CD4-positive, alpha-beta T cell treated with Interleukin-17A for 1 hour (primary cell): ENCODE measurements at regions not wholly inside any gene's neighbourhood (a gene's known extent, or its start where the extent isn't known, plus 50 kb on each side); places are given as distances from the start of the nearest gene placed in this dataset.

Experiments
- DNase-seq: peaks from one replicate; pipeline ENCODE4 v3.0.0-alpha.2; 2020

DNA sequence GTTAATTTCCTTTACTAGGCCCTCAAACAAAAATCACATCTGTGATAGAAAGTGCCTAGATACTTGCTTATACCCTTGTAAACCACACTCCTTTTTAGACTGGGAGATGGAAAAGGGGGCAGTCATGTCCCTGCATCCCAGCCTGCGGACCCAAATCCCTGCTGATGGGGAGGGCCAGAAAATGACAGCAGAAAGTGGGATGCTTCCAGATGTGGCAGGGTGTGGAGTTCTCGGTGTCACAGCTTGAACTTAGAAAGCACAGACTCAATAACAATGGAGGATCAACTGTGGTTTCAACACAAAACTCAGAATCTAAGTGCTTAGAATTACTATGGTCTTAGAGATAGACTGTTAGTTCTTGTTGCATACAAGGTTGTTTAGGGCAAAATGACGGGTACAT lies 95.6 kb upstream of the F3 start:
- no peak for DNase-seq

DNA sequence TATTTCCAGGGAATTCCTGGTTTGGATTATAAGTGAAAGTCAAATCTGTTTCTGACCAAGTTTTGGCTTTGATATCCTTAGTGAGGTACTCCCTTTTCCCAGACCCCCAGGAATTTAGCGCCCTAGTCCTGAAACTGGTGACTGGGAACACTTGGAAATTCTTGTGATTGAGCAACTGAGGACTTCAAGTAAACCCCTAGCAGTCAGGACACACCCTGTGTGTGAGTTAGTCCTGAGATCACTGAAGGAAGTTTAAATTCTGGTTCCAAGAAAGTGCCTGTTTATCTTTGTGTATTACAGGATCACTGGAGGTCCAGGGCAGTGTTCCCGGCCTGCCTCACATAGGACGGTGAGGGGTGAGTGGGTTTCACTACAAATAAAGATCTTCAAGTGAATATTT lies 95.1 kb upstream of the F3 start:
- no peak for DNase-seq

- DNase-seq: no peak
These were observed 94.5 kb upstream of the F3 start for GRCh38 chr1:94636100-94636499.

DNA sequence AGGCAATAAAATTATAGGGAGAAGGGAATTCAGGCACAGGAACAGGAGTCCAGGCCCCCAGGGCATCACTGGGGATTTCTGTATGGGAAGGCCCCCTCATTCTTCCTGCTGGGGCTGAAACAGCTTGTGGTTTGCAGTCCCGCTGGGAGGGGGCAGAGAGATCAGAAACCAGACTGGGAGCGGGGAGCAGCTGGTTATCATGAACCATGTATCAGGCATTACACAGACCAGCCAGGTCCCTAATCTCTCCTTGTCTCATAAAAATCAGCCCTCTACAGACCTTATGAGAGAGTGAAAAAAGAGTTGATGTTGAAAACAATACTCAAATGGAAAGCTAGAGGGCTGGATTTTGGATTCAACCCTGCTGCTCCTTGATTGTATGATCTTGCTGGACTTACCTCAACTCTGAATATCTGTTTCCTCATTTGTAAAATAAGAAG lies 93.4 kb upstream of the F3 start:
- no peak for DNase-seq

DNA sequence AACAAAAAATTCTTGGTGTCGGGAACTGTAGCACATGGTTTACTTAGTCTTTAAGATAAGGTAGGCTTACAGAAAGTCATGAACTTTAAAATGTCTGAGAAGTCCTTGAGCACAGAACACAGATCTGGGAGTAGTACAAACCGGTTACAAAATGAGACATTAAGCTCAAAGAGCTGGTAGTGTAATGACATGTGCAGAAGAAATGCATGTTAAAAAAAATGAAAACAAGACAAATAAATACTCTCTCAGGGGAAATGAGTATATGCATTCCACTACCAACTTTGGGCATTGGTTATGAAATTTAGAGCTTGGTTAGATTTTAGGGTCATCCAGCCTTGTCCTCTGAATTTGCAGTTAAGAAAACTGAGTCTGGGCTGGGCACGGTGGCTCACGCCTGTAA lies 91.5 kb upstream of the F3 start:
- DNase-seq: no peak

DNA sequence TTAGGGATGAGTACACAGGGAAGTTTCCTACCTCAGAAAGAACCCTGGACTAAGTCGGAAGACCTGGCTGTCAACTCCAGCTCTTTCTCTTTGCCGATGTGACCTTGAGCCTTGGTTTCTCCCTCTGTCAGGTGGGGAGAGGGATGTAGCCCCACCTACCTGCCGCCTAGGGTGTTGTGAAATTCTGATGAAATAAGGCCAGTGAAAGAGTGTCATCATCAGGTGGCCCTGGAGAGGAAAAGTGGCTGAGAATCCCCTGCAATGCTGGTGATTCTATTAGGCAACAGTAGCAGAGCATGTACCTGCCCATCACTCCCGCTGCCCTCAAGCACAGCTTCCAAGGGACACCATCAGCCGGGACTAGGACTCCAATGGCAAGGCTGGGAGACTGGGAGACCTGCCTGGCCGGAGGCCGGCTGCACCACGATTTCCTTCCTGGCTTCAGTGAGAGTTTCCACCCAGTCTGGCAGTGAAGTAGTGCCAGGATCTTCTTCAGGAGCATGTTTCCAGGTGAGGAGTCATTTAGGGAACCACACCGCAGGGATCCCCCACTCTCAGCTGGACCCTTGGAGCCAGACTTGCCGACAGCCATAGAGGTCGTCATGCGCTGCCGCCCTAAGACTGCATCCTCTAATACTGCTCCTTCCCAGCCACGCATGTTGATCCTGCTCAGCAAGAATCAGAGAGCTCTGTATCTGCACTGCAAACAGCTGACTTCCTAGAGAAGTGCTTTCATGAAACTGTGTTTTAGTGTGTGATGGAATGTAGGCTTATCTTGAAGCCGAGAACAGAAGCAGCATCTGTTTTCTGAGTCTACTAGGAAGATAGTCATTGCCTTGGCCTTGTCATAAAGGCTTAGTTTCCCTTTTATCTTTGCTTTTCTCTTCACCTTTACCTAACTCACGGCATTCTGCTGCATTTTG lies 88.0 kb upstream of the F3 start:
- DNase-seq: no peak

DNA sequence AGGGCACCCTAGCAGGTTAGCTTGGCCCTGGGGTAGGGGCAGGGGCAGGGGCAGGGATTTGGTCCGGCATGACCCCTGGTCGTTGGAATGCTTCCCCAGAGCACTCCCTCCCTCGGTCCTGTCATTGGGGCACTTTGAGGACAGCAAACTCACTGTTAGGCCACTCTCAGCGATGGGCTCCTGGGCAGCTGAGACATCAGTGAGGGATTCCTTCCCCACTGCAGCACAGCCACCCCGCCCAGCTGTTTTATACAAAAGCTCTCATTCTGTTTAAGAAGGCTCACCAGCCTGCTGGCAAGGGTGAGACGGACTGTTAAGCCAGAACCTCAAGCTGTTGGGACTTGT lies 86.9 kb upstream of the F3 start:
- no peak for DNase-seq

DNA sequence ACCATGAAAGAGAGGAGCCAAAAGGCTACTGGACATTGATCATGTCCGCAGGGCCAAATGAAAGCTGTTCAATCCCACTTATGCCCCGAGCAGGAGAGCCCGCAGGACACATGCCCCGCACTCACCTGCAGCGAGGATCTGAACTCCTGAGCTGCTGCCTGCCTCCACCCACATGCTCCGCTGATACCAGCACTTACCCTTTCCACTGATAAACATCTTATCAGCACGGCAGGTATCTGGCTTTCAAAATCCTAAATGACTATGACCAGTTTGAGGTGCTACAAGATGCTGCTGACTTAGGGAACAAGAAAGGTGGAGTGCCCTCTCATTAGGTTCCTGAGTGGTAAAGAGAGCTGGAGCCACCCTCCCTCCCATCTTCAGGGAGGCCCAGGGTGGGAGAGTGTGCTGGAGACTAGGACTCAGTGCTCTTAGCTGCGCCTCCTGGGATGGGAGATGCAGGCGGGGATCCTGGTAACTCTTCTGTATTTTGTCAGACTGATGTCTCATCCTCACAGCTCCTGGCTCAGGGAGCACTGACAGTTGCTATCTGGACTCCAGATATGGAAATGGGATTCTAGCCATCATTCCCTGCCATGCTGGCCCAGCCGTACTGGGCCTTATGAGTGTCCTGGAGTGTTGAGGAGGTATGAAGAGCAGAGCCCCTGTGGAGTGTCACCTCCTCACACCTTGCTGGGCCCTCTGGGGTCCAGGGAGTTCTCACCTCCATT lies 86.4 kb upstream of the F3 start:
- DNase-seq: no peak

DNA sequence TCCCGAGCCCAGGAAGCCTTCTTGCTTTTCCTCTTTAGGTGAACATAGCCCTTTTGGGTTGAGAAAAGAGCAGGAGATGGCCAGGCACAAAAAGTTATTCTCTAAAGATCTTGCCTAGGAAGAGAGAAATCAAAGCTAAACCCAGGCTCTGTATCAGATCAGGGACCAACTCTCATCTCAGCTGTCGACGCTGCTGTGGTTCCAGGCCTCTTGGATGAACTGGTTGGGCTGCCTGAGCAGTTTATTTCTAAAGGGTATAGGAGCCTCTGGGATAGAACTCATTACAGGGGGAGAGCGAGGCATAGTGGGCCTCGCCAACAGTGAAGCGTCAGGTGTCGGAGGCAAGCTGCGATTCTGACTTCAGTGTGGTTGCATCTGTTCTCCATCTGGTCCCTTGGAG lies 82.6 kb upstream of the F3 start:
- DNase-seq: no peak

DNA sequence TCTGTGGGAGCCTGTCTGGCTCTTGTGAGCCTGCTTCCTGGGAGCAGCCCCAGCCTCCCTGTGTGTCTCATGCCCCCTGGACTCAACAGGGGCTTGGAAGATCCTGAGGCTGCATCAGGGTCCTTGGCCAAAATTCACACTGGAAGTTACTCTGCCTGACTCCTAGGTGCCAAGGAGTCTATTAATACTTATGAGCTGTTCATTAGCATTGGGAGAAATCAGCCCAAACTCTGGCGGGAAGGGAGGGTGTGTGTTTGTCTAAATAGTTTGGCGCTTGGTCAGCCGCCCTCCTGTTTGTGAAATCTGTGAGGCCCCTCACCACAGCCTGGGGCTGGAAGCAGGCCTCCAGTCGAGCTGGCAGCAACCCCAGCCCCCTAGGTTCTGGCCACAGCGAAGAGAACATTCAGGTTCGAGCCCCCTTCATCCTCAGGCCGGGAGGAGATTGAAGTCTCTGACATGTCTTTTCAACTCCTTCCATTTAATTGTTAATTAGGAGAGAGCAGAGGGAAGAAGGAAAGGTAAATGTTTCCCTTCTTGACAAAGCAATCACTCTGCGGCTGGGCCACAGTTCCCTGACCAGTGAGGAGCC lies 82.1 kb upstream of the F3 start:
- DNase-seq: no peak

DNA sequence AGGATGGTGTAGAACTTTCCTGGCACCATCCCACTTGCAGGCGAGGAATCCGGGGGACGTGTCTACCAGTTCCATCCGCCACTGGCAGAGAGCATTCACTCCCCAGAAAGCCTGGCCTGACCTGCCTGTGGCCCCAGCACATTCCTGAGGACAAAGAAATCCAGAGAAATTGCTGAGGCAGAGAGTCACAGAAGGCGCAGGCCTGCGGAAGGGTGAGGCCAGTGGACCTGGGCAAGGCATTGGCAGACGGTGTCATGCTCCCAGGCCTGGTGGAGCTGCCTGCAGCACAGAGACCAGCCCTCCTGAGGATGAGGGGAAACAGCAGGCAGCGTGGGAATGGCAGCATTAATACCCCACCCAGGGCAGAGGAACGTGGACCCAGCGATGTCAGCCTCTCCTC lies 81.2 kb upstream of the F3 start:
- no peak for DNase-seq

GRCh38 chr1:94621802-94622201 lies 80.2 kb upstream of the F3 start:
- no peak for DNase-seq

GRCh38 chr1:94621395-94621794 lies 79.8 kb upstream of the F3 start:
- DNase-seq: no peak

DNA sequence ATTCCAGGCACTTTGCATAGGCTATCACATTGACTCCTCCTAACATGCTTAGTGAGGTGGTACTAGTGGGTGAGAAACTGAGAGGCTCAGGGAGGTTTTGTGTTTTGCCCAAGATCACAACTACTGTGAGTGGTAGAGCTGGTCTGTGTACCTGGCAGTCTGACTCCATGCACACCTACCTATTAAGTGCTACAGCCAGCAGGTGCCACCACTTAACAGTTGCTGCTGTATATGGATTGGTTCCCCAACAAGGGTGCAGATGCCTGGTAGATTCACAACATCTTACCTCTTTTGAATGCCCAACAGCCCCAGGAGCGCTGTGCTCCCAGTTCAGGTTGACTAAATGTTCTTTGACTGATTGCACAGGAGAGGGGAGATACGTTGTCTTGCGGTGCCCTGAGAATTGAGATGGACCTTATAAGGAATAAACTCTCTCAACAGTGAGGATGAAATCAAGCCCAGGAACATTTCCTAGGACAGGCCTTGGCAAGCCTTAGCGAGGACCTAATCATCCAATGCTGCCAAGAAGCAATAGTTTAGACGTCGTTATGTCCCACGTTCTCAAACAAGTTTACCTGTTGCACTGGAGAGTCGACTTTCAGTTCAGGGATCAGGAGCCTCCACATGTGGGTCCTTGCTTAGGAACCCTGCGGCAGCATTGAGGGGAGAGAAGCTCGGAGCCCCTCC lies 78.9 kb upstream of the F3 start:
- no peak for DNase-seq

DNA sequence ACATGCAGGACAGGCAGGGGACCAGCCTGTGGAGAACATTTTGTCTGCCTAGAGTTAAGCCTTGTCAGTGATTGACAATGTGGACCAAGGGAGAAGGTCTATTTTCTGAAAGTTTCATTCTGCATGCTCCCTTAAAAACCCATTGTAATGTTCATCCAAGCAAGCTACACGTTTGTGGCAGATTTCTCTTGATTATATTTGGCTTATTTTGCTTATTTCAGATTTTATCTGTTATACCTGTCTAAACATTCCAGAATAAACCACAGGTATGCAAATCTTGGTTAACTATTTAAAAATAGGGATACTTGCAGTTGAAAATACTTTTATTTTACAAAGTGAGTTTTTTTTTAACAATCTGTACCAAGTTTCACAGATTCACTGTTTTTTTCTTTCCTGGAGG lies 78.2 kb upstream of the F3 start:
- DNase-seq: no peak

GRCh38 chr1:94617957-94618739 lies 76.6 kb upstream of the F3 start:
- DNase-seq: no peak

DNA sequence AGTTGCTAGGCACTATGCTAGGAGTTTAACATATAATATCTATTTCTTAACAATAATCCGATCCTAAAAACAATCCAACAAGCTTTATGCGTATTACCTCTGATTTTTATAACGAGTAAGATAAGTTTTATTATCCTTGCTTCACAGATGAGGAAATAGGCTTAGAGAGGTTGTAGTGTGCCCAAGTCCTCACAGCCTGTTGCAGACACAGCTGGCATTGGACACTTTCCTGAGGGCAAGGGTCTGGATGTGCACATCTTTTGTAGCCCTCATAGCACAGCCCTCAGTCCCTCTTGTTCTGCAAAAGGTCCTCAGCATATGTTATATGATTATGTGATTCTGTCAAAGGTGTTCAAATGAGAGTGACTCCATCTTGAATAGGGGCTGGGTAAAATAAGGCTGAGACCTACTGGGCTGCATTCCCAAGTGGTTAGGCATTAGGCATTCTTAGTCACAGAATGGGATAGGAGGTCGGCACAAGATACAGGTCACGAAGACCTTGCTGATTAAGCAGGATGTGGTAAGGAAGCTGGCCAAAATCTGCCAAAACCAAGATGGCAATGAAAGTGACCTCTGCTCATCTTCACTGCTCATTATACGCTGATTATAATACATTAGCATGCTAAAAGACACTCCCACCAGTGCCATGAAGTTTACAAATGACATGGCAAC lies 75.7 kb upstream of the F3 start:
- no peak for DNase-seq

DNA sequence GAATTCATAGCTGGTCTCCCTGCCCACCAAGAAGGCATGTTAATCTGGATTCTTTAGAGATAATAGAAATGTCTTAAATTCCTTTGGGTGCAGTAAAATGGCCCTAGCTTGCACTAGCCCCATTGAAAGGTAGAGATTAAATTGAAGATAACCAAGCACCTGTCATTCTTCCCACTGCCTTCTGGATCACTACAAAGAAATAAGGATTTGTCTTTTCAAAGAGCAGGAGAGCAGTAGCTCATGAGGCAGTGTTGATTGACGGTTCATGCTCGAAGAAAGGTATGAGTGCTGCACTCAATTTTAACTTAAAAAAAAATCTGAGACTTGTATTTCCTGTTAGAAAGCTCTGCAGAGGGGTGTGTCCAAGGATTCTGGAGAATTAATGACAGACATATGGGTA lies 74.9 kb upstream of the F3 start:
- DNase-seq: no peak

DNA sequence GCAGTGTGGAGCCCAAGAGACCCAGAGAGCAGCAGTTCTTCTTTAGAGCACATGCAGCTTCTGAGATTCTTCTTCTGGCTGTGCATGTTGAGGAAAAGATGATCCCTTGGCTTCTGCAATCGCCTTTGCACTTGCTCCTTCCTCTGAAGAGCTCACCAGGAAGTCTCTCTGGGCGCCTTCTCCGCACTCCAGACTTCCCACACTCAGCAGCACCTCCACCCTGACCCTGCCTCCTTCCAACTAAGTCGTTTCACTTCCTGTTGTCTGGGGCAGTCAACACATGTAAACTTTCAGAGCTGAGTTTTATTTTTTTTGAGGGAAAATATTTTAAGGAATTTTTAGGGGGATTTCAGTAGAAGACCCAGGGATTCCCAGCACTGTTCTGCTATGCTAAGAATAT lies 73.4 kb upstream of the F3 start:
- peak; percentile 1 for DNase-seq

DNA sequence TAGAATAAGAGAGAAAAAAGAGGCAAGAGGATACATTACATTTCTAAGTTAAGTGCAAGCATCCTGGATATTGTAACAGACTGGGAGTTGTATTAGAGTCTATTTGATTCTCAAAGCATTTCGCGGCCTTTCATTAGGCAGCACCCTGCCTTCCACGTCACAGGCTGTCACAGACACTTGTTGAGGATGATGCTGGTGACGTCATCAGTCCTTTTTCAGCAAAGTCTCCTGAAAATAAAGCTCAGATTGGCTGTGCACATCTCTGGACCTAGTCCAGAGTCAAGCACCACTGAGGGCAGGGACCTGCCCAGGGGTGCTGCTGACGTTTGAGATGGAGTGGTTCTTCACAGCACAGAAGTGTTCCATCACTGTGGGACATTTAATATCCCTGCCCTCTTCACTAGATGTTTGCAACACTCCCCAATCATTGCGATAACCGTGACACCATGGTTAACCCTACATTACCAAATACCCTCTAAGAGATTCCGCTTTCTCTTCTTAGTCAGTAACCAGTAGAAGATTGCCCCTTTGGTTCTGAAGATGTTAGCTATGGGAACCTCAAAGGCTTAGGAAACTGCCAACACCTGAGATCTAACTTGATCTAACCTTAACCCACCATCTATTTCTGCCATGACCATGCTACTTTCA lies 72.7 kb upstream of the F3 start:
- DNase-seq: no peak

DNA sequence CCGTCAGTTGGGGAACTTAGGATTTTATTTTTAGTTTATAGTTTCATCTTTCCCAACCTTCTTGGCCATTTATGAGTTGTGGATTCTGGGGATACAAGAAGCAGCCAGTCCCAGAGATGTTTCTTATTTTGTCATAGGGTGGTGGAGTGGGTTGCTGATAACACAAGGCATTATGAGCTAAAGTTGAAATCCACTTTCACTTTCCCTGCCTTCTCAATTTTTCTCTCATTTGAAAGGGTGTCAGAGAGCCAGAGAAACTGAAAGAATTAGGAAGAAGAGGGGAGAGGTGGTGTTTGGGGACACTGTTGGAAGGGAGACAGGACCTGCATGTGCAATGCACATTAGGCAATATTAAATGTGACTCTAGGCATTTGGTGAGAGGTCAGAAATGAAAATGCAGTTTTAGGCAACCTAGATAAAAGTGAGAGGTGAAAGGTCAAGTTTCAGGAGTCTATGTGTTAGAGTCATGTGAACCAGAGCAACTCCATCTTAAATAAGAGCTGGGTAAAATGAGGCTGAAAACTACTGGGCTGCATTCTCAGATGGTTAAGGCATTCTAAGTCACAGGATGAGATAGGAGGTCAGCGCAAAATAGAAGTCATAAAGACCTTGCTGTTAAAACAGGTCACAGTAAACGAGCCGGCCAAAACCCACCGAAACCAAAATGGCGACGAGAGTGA lies 71.1 kb upstream of the F3 start:
- DNase-seq: no peak
